Transverse colon (tissue), 3 donors: ENCODE measurements at regions not wholly inside any gene's neighbourhood (a gene's known extent, or its start where the extent isn't known, plus 50 kb on each side); places are given as distances from the start of the nearest gene placed in this dataset.

Experiments used
- EP300 ChIP-seq: sonication (generic); formaldehyde crosslinking; IDR thresholded peaks from one replicate; pipeline ENCODE4 v1.6.1; 2017; ENCODE audit warnings: antibody characterized with exemption, low read depth
- TF ChIP-seq, protein P1 (sequence below), 5 experiments: fragments of 200-600 bp in 3 of 5; fragments of 450-650 bp in 2 of 5; sonication (generic) in 3 of 5; IDR thresholded peaks; 1 replicate in 2 of 5; 2 replicates in 3 of 5; pipeline ENCODE4 v1.5.1; 2016 to 2017; ENCODE audit warnings: antibody characterized with exemption in 5 of 5, inconsistent platforms in 3 of 5, mild to moderate bottlenecking in 2 of 5, moderate library complexity in 1 of 5

- TF ChIP-seq, protein P1, sequence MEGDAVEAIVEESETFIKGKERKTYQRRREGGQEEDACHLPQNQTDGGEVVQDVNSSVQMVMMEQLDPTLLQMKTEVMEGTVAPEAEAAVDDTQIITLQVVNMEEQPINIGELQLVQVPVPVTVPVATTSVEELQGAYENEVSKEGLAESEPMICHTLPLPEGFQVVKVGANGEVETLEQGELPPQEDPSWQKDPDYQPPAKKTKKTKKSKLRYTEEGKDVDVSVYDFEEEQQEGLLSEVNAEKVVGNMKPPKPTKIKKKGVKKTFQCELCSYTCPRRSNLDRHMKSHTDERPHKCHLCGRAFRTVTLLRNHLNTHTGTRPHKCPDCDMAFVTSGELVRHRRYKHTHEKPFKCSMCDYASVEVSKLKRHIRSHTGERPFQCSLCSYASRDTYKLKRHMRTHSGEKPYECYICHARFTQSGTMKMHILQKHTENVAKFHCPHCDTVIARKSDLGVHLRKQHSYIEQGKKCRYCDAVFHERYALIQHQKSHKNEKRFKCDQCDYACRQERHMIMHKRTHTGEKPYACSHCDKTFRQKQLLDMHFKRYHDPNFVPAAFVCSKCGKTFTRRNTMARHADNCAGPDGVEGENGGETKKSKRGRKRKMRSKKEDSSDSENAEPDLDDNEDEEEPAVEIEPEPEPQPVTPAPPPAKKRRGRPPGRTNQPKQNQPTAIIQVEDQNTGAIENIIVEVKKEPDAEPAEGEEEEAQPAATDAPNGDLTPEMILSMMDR (IDR thresholded peaks at IDR 0.05) = no peak
- no peak for TF ChIP-seq EP300
Measured at GRCh38 chr4:60840020-60840419, 360.1 kb upstream of the ADGRL3 start.
